ENCODE measurements at regions not wholly inside any gene's neighbourhood (a gene's known extent, or its start where the extent isn't known, plus 50 kb on each side); places are given as distances from the start of the nearest gene placed in this dataset.
"Not testable (repeated sequence)": the region's sequence is repeated elsewhere in the genome, so short reads cannot be mapped to it uniquely, and the experiment has no call there.

DNA sequence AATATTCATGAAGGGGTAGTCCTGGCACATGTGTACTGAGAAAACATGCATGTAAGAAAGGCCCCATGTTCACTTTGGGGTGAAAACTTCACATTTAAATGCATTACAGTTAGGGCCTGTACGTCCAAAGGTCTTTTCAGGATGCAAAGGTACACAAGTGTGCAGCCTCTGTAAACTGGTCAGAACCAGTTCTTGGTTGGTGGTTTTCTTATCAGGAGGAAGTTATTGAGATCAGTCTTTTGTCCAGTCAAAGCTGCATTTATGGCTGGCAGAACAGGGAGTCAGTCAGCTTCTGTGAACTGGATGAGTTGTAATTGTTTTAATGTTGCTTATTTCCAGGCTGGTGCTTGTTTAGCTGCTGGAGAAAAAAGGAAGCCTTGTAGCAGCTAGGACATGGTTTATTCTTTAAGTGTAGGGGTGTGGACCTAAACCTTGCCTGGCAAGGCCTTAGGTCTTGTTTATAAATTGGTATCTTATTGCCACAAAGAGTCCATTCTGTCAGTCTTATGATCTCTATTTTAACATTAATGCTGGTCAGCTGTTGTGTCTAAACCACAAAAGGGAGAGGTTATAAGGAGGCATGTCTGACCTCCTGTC, 1906.6 kb upstream of the TENM3 start:
- H3K27me3 Mint-ChIP-seq = no peaks in the 10 kb centered on the region
- no peaks in the 10 kb centered on the region for H3K36me3 Mint-ChIP-seq (ENCODE audit: insufficient read depth)
- H3K27ac Mint-ChIP-seq = no peak overlapping the region
- H3K4me3 Mint-ChIP-seq (ENCODE audit: low read depth) = no peak overlapping the region
- TF ChIP-seq, protein P1, sequence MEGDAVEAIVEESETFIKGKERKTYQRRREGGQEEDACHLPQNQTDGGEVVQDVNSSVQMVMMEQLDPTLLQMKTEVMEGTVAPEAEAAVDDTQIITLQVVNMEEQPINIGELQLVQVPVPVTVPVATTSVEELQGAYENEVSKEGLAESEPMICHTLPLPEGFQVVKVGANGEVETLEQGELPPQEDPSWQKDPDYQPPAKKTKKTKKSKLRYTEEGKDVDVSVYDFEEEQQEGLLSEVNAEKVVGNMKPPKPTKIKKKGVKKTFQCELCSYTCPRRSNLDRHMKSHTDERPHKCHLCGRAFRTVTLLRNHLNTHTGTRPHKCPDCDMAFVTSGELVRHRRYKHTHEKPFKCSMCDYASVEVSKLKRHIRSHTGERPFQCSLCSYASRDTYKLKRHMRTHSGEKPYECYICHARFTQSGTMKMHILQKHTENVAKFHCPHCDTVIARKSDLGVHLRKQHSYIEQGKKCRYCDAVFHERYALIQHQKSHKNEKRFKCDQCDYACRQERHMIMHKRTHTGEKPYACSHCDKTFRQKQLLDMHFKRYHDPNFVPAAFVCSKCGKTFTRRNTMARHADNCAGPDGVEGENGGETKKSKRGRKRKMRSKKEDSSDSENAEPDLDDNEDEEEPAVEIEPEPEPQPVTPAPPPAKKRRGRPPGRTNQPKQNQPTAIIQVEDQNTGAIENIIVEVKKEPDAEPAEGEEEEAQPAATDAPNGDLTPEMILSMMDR (IDR thresholded peaks at IDR 0.05; ENCODE audit: unreplicated experiment) = no peak
- peaks cover 9% of the 10 kb centered on the region for H3K9me3 Mint-ChIP-seq (ENCODE audit: low read depth)
- DNase-seq (ENCODE audit: low spot score, unreplicated experiment) = no peak
- no peaks in the 10 kb centered on the region for H3K4me1 Mint-ChIP-seq (ENCODE audit: low read depth)

- Mint-ChIP-seq H3K9me3 (ENCODE audit: low read depth) (no peaks in the 10 kb centered on the region), H3K27me3 (no peaks in the 10 kb centered on the region), H3K27ac (no peak overlapping the region), H3K36me3 (ENCODE audit: insufficient read depth) (no peaks in the 10 kb centered on the region), H3K4me1 (ENCODE audit: low read depth) (no peaks in the 10 kb centered on the region), H3K4me3 (ENCODE audit: low read depth) (no peak overlapping the region)
- DNase-seq (ENCODE audit: low spot score, unreplicated experiment) = no peak
- TF ChIP-seq, protein P1 (IDR thresholded peaks at IDR 0.05; ENCODE audit: unreplicated experiment) = no peak
Observed at GRCh38 chr4:180341926-180342325, 1901.3 kb upstream of the TENM3 start.

GRCh38 chr4:180350901-180351300, 1892.3 kb upstream of the TENM3 start:
- no peaks in the 10 kb centered on the region for H3K4me1 Mint-ChIP-seq (ENCODE audit: low read depth)
- H3K27me3 Mint-ChIP-seq = no peaks in the 10 kb centered on the region
- no peak overlapping the region for H3K27ac Mint-ChIP-seq
- TF ChIP-seq, protein P1 (IDR thresholded peaks at IDR 0.05; ENCODE audit: unreplicated experiment) = no peak
- DNase-seq (ENCODE audit: low spot score, unreplicated experiment) = no peak
- H3K4me3 Mint-ChIP-seq (ENCODE audit: low read depth) = no peak overlapping the region
- no peaks in the 10 kb centered on the region for H3K9me3 Mint-ChIP-seq (ENCODE audit: low read depth)
- H3K36me3 Mint-ChIP-seq (ENCODE audit: insufficient read depth) = no peaks in the 10 kb centered on the region

GRCh38 chr4:180356766-180357165, 1886.4 kb upstream of the TENM3 start:
- TF ChIP-seq, protein P1 (IDR thresholded peaks at IDR 0.05; ENCODE audit: unreplicated experiment) = no peak
- Mint-ChIP-seq H3K9me3 (ENCODE audit: low read depth) (peaks cover 10% of the 10 kb centered on the region), H3K36me3 (ENCODE audit: insufficient read depth) (no peaks in the 10 kb centered on the region), H3K27ac (no peak overlapping the region), H3K27me3 (no peaks in the 10 kb centered on the region), H3K4me1 (ENCODE audit: low read depth) (no peaks in the 10 kb centered on the region), H3K4me3 (ENCODE audit: low read depth) (no peak overlapping the region)
- no peak for DNase-seq (ENCODE audit: low spot score, unreplicated experiment)

GRCh38 chr4:180360113-180360512, 1883.1 kb upstream of the TENM3 start:
- DNase-seq (ENCODE audit: low spot score, unreplicated experiment); H3K27me3 Mint-ChIP-seq; H3K9me3 Mint-ChIP-seq (ENCODE audit: low read depth); H3K36me3 Mint-ChIP-seq (ENCODE audit: insufficient read depth); H3K4me1 Mint-ChIP-seq (ENCODE audit: low read depth); H3K27ac Mint-ChIP-seq; H3K4me3 Mint-ChIP-seq (ENCODE audit: low read depth): not testable (repeated sequence)

DNA sequence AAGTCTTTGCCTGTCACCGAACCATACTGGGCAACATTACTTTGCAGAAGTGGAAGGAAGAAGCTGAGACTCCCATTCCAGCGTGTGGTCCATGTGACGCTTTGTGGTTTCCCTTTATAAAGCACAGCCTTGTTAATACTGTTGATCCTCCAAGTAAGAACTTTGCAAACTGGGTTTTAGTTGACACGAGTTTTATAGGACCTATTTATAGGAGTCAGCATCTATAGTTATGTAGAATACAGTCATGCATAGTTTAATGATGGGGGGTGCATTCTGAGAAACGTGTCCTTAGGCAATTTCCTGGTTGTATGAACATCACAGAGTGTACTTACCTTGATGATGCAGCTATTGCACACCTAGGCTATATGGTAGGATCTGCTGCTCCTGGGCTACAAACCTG, 1879.4 kb upstream of the TENM3 start:
- no peak for DNase-seq (ENCODE audit: low spot score, unreplicated experiment)
- Mint-ChIP-seq H3K27ac (no peak overlapping the region), H3K4me1 (ENCODE audit: low read depth) (no peaks in the 10 kb centered on the region), H3K4me3 (ENCODE audit: low read depth) (no peak overlapping the region), H3K9me3 (ENCODE audit: low read depth) (peaks cover 7% of the 10 kb centered on the region), H3K27me3 (no peaks in the 10 kb centered on the region), H3K36me3 (ENCODE audit: insufficient read depth) (no peaks in the 10 kb centered on the region)
- TF ChIP-seq, protein P1 (IDR thresholded peaks at IDR 0.05; ENCODE audit: unreplicated experiment) = no peak
